Lower leg skin (tissue), 3 donors: ENCODE measurements at regions not wholly inside any gene's neighbourhood (a gene's known extent, or its start where the extent isn't known, plus 50 kb on each side); places are given as distances from the start of the nearest gene placed in this dataset.

Experiments used
- CTCF ChIP-seq, 3 donors: fragments of 450-650 bp; IDR thresholded peaks; one replicate each; pipeline ENCODE4 v1.5.1; 2016; ENCODE audit warnings: antibody characterized with exemption in 3 of 3, mild to moderate bottlenecking in 3 of 3, moderate library complexity in 2 of 3
- POLR2A ChIP-seq, 2 donors: fragments of 450-650 bp; IDR thresholded peaks; one replicate each; pipeline ENCODE4 v1.6.1; 2016 to 2017; ENCODE audit warnings: antibody characterized with exemption in 2 of 2, mild to moderate bottlenecking in 1 of 2, moderate library complexity in 1 of 2

GRCh38 chr21:38716942-38717341, 88.8 kb upstream of the ETS2 start:
- TF ChIP-seq POLR2A (IDR thresholded peaks at IDR 0.05) (no peak), CTCF (IDR thresholded peaks at IDR 0.05) (no peak)
